Activated CD4-positive, alpha-beta memory T cell treated with anti-CD3 and anti-CD28 coated beads for 36 hours (primary cell): ENCODE measurements at regions not wholly inside any gene's neighbourhood (a gene's known extent, or its start where the extent isn't known, plus 50 kb on each side); places are given as distances from the start of the nearest gene placed in this dataset.

Experiments used
- CTCF ChIA-PET: fragments of 350-600 bp; sonication (Branson Sonifier 250); formaldehyde crosslinking; loops from one replicate; lab custom pipeline; 2021; ENCODE audit warnings: antibody characterized with exemption, inconsistent platforms; lab: Charles Lee
- POLR2A ChIA-PET: fragments of 350-600 bp; sonication (Branson Sonifier 250); formaldehyde crosslinking; loops from one replicate; lab custom pipeline; 2021; ENCODE audit warnings: antibody characterized with exemption; lab: Charles Lee
- DNase-seq: peaks from one replicate; pipeline ENCODE4 v3.0.0-alpha.2; 2020
- H3K27ac Mint-ChIP-seq: one replicate; pipeline ENCODE4 v1.8.0; 2021; ENCODE audit warnings: mixed read lengths
- H3K27me3 Mint-ChIP-seq: one replicate; pipeline ENCODE4 v1.8.0; 2021; ENCODE audit warnings: mixed read lengths
- H3K36me3 Mint-ChIP-seq: one replicate; pipeline ENCODE4 v1.8.0; 2021; ENCODE audit warnings: mixed read lengths
- H3K4me1 Mint-ChIP-seq: one replicate; pipeline ENCODE4 v1.8.0; 2021; ENCODE audit warnings: low read depth, mixed read lengths
- H3K4me3 Mint-ChIP-seq: one replicate; pipeline ENCODE4 v1.8.0; 2021; ENCODE audit warnings: mild to moderate bottlenecking, mixed read lengths
- H3K9me3 Mint-ChIP-seq: one replicate; pipeline ENCODE4 v1.8.0; 2021; ENCODE audit warnings: mixed read lengths
- intact Hi-C: fragments of 100-400 bp; cut with micrococcal nuclease; formaldehyde crosslinking; loops from one replicate; pipeline ENCODE4 v1.15.1; 2023

DNA sequence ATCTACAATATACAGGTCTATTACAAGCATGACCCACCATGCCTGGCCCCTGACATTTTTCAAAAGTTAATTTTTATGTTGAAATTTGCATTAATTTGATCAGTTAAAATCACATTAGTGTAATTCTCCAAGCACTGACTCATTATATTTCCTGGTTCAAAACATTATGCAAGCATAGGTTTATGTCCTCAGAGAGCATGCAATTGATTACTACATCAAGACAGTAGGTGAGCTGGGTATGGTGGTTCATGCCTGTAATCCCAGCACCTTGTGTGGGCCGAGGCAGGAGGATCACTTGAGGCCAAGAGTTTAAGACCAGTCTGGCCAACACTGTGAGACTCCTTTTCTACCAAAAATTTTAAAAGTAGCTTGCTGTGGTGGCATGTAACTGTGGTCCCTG, 248.8 kb upstream of the KLHL1 start:
- H3K4me3 Mint-ChIP-seq = no peak overlapping the region
- H3K9me3 Mint-ChIP-seq = peaks cover 2% of the 10 kb centered on the region
- no peak for DNase-seq
- ChIA-PET CTCF (no interaction called here), POLR2A (no interaction called here)
- no peaks in the 10 kb centered on the region for H3K36me3 Mint-ChIP-seq
- intact Hi-C loops = no loop called here
- no peak overlapping the region for H3K27ac Mint-ChIP-seq
- no peaks in the 10 kb centered on the region for H3K27me3 Mint-ChIP-seq
- no peaks in the 10 kb centered on the region for H3K4me1 Mint-ChIP-seq

- Mint-ChIP-seq H3K27me3 (no peaks in the 10 kb centered on the region), H3K9me3 (peaks cover 6% of the 10 kb centered on the region), H3K27ac (no peak overlapping the region), H3K4me3 (no peak overlapping the region), H3K4me1 (no peaks in the 10 kb centered on the region), H3K36me3 (no peaks in the 10 kb centered on the region)
- POLR2A ChIA-PET = no interaction called here
- intact Hi-C loops = no loop called here
- no peak for DNase-seq
- CTCF ChIA-PET = no interaction called here
These were observed 244.8 kb upstream of the KLHL1 start for GRCh38 chr13:70353096-70353495.

DNA sequence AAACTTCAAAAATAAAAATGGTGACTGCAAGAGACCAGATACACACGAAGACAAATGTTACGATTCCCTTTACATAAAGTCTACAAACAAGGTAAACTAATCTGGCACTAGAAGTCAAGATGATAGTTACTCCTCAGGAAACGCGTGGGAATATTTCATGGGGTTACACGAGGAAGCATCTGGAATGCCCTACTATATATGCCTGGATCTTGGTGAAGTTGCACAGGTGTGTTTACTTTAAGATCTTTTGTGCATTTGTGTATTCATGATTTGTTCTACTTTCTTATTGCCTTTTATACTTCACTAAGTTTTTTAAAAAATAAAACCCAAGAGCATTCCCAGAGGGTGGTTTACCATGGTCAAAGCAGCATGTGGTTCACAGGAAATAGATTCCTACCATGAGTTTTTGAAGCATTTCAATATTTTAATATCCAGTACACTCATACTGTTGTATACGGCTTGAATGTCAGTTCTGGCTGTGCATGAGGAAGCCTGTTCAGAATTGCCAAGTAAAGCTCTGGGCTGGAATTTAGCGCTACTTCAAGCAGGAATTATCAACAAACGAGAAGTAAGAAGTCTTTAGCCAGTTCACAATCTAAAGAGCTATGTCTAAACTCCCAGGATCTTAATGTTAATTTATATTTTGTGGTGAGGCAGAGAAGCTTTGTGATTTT, 239.8 kb upstream of the KLHL1 start:
- no peaks in the 10 kb centered on the region for H3K27me3 Mint-ChIP-seq
- ChIA-PET POLR2A (no interaction called here), CTCF (no interaction called here)
- no peaks in the 10 kb centered on the region for H3K4me1 Mint-ChIP-seq
- no peak overlapping the region for H3K27ac Mint-ChIP-seq
- H3K36me3 Mint-ChIP-seq = no peaks in the 10 kb centered on the region
- H3K9me3 Mint-ChIP-seq = peaks cover 6% of the 10 kb centered on the region
- no peak for DNase-seq
- intact Hi-C loops = no loop called here
- no peak overlapping the region for H3K4me3 Mint-ChIP-seq

- intact Hi-C loops = no loop called here
- no peaks in the 10 kb centered on the region for H3K27me3 Mint-ChIP-seq
- no peak for DNase-seq
- no peak overlapping the region for H3K27ac Mint-ChIP-seq
- H3K36me3 Mint-ChIP-seq = no peaks in the 10 kb centered on the region
- CTCF ChIA-PET = no interaction called here
- no peaks in the 10 kb centered on the region for H3K4me1 Mint-ChIP-seq
- POLR2A ChIA-PET = no interaction called here
- no peaks in the 10 kb centered on the region for H3K9me3 Mint-ChIP-seq
- no peak overlapping the region for H3K4me3 Mint-ChIP-seq
These were observed 231.5 kb upstream of the KLHL1 start for GRCh38 chr13:70339738-70340137.

DNA sequence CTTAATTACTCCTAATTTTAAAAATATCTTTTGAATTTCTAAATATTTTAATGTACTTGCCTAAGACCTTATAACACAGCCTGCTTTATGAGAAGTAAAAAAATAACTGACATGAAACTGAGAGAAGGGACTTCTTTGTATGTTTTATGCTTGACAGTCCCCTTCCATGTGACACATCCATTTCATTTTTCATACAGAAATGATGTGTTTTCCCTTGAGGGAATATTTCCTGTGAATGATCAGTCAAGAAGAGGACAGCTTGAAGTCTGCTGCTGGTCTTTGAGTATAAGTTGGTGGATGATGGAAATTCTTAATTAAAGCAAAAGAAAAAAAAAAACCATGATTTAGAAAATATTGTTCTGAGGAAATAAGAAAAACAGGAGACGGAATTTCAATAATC, 230.4 kb upstream of the KLHL1 start:
- Mint-ChIP-seq H3K27me3 (no peaks in the 10 kb centered on the region), H3K4me3 (no peak overlapping the region), H3K27ac (no peak overlapping the region), H3K4me1 (no peaks in the 10 kb centered on the region), H3K36me3 (no peaks in the 10 kb centered on the region), H3K9me3 (no peaks in the 10 kb centered on the region)
- ChIA-PET POLR2A (no interaction called here), CTCF (no interaction called here)
- intact Hi-C loops = no loop called here
- no peak for DNase-seq

DNA sequence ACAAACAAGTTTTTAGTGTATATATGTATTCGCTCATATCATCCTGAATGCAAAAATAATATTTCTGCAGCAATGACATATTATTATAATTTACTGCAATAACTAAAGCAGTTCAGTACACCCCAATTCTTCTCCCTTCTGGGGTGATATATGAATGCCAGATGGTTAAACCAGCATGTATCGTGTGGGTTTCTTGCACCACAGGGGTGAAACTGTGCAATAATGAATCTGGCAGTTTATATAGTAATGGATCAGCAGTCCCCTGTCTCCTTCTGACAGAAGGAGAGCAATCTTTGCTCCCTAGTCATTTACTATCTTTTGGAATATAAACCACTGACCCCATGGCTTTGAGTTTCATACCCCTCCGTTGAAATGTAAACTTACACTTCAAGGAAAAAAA, 228.6 kb upstream of the KLHL1 start:
- Mint-ChIP-seq H3K27ac (no peak overlapping the region), H3K9me3 (peaks cover 7% of the 10 kb centered on the region), H3K4me3 (no peak overlapping the region), H3K27me3 (no peaks in the 10 kb centered on the region), H3K36me3 (no peaks in the 10 kb centered on the region), H3K4me1 (no peaks in the 10 kb centered on the region)
- POLR2A ChIA-PET = no interaction called here
- CTCF ChIA-PET = no interaction called here
- DNase-seq = no peak
- intact Hi-C loops = no loop called here

GRCh38 chr13:70333752-70334151, 225.5 kb upstream of the KLHL1 start:
- H3K27ac Mint-ChIP-seq = no peak overlapping the region
- no peaks in the 10 kb centered on the region for H3K4me1 Mint-ChIP-seq
- POLR2A ChIA-PET = no interaction called here
- intact Hi-C loops = no loop called here
- H3K9me3 Mint-ChIP-seq = peaks cover 7% of the 10 kb centered on the region
- CTCF ChIA-PET = no interaction called here
- no peaks in the 10 kb centered on the region for H3K27me3 Mint-ChIP-seq
- DNase-seq = no peak
- no peak overlapping the region for H3K4me3 Mint-ChIP-seq
- H3K36me3 Mint-ChIP-seq = no peaks in the 10 kb centered on the region

DNA sequence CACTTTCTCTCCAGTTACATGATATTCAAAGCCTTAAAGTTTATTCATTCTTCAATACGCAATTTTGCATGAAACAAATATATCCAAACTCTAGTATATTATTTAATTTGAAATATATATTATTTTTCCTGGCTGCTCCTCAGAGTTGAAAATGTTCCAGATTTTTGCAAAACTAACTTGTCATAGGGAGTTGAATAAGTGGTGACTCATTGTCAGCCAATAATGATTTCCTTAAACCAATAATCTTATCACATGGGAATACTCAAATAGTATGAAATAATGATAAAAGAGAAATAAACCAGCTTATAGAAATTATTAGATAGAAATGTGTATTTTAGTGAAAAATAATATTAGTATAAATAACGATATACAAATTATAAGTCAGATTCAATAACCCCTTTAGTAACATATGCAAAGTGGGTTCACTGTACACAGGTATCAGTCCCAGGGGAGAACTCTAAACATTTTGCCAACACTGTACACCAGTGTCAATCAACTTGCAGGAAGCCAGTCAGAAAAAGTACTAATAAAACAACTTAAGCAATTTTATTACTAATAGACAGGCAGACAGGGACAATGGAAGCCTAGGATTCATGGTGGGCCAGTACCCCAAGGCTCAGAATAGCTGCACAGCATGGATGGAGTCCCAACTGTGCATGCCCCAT, 222.6 kb upstream of the KLHL1 start:
- intact Hi-C loops = no loop called here
- Mint-ChIP-seq H3K27ac (no peak overlapping the region), H3K4me1 (no peaks in the 10 kb centered on the region), H3K9me3 (peaks cover 10% of the 10 kb centered on the region), H3K27me3 (no peaks in the 10 kb centered on the region), H3K4me3 (no peak overlapping the region), H3K36me3 (no peaks in the 10 kb centered on the region)
- POLR2A ChIA-PET = no interaction called here
- no peak for DNase-seq
- CTCF ChIA-PET = no interaction called here

DNA sequence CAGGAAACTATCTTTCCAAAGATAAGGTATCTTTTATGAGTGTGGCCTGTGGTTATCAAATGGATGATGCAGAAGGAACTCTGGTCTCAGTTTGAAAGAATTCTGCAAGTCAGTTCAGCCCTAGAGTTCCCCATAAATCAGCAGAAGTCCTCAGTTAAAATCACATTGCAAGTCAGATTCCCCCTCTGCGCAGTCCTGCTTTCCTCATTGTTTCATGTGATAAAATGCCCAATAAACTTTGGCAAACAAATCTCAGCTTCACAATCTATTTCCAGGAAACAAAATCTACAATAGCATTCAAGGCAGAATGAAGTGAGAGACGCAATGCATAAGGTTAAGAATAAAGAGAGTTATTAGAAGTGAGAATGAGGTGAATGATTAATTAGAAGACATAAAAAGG, 216.3 kb upstream of the KLHL1 start:
- intact Hi-C loops = no loop called here
- no peaks in the 10 kb centered on the region for H3K36me3 Mint-ChIP-seq
- DNase-seq = no peak
- H3K27me3 Mint-ChIP-seq = no peaks in the 10 kb centered on the region
- no peak overlapping the region for H3K27ac Mint-ChIP-seq
- H3K4me1 Mint-ChIP-seq = no peaks in the 10 kb centered on the region
- POLR2A ChIA-PET = no interaction called here
- CTCF ChIA-PET = no interaction called here
- H3K9me3 Mint-ChIP-seq = peaks cover 6% of the 10 kb centered on the region
- H3K4me3 Mint-ChIP-seq = no peak overlapping the region

DNA sequence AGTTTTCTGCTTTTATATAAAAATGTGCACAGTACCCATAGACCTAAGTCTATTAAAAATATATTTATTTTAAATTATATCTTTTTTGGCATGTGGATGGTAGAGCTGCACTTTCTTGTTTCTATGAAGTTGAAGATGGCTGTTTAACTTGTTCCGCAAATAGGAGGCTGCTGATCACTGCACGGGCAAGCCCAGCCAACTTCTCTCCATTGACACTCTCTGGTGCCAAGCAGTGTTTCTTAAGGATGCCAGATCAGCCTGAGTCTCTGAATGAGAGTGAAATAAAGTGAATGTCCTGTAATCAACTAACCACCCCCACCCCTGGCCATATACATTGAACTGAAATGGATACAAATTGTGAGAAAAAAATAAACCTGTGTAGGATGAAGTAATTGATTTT, 202.9 kb upstream of the KLHL1 start:
- Mint-ChIP-seq H3K36me3 (no peaks in the 10 kb centered on the region), H3K9me3 (no peaks in the 10 kb centered on the region), H3K4me1 (no peaks in the 10 kb centered on the region), H3K27ac (no peak overlapping the region), H3K27me3 (no peaks in the 10 kb centered on the region), H3K4me3 (no peak overlapping the region)
- intact Hi-C loops = no loop called here
- ChIA-PET CTCF (no interaction called here), POLR2A (no interaction called here)
- no peak for DNase-seq

- no peak for DNase-seq
- Mint-ChIP-seq H3K4me3 (no peak overlapping the region), H3K27me3 (no peaks in the 10 kb centered on the region), H3K36me3 (no peaks in the 10 kb centered on the region), H3K27ac (no peak overlapping the region), H3K4me1 (no peaks in the 10 kb centered on the region), H3K9me3 (no peaks in the 10 kb centered on the region)
- ChIA-PET POLR2A (no interaction called here), CTCF (no interaction called here)
- intact Hi-C loops = no loop called here
These were observed 202.3 kb upstream of the KLHL1 start for GRCh38 chr13:70310396-70311119.

DNA sequence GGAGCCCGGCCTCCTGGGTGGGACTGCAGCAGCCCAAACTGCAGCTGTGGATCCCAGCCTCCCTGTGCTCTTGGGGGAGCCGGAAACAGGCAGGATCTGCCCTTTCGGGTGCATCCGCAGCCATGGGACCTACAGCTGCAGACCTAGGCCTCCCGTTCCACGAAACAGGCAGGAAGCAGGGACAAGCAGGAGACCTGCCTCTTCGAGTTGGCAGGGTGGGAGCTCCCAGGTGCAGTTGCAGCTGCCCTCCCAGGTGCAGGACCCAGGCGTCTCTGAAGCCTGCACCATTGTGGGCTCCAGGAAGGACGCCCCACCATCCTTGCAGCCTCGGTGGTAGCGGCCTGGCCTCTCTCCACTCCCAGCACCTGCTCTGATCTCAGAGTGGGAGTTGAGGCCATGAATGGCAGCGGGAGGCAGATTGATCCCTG, 189.0 kb upstream of the KLHL1 start:
- H3K27me3 Mint-ChIP-seq = no peaks in the 10 kb centered on the region

GRCh38 chr13:70284371-70284770, 176.1 kb upstream of the KLHL1 start:
- DNase-seq = no peak
- Mint-ChIP-seq H3K4me1 (no peaks in the 10 kb centered on the region), H3K27me3 (no peaks in the 10 kb centered on the region), H3K9me3 (peaks cover 15% of the 10 kb centered on the region), H3K27ac (no peak overlapping the region), H3K36me3 (no peaks in the 10 kb centered on the region), H3K4me3 (no peak overlapping the region)
- POLR2A ChIA-PET = no interaction called here
- intact Hi-C loops = no loop called here
- CTCF ChIA-PET = no interaction called here

More for the DNA sequence above, 189.0 kb upstream of the KLHL1 start:
- intact Hi-C loops = no loop called here
- Mint-ChIP-seq H3K36me3 (no peaks in the 10 kb centered on the region), H3K9me3 (peaks cover 27% of the 10 kb centered on the region), H3K4me1 (no peaks in the 10 kb centered on the region), H3K27ac (no peak overlapping the region), H3K4me3 (no peak overlapping the region)
- ChIA-PET CTCF (no interaction called here), POLR2A (no interaction called here)
- DNase-seq = no peak
